Astrocyte (in vitro differentiated cells and primary cell): ENCODE measurements at regions not wholly inside any gene's neighbourhood (a gene's known extent, or its start where the extent isn't known, plus 50 kb on each side); places are given as distances from the start of the nearest gene placed in this dataset.

Experiments used
- DNase-seq: peaks from one replicate; pipeline ENCODE4 v3.0.0-alpha.2; 2010; ENCODE audit warnings: low read depth
- FAIRE-seq: peaks from 2 replicates; lab custom pipeline; 2011; peaks lifted over from hg19 to GRCh38; lab: Jason Lieb, UNC
- H2AFZ ChIP-seq: 2 replicates; pipeline ENCODE4 v1.6.0; 2012; ENCODE audit warnings: low read depth, low read length, inconsistent platforms
- H3K27ac ChIP-seq: 2 replicates; pipeline ENCODE4 v1.5.1; 2011; ENCODE audit warnings: low read depth, low read length, inconsistent platforms
- H3K27me3 ChIP-seq: 2 replicates; pipeline ENCODE4 v1.6.0; 2011; ENCODE audit warnings: low read length, inconsistent platforms; ENCODE audit not compliant: insufficient read depth
- H3K36me3 ChIP-seq: 2 replicates; pipeline ENCODE4 v1.5.1; 2011; ENCODE audit warnings: low read length, inconsistent platforms; ENCODE audit not compliant: insufficient read depth
- H3K4me1 ChIP-seq: 2 replicates; pipeline ENCODE4 v1.5.1; 2011; ENCODE audit warnings: low read length, inconsistent platforms; ENCODE audit not compliant: insufficient read depth
- H3K4me2 ChIP-seq: 2 replicates; pipeline ENCODE4 v1.6.0; 2012; ENCODE audit warnings: low read length, inconsistent platforms
- H3K4me3 ChIP-seq: 2 replicates; pipeline ENCODE4 v1.5.1; 2011; ENCODE audit warnings: low read depth, mild to moderate bottlenecking, low read length, inconsistent platforms; ENCODE audit not compliant: insufficient read depth
- H3K79me2 ChIP-seq: 2 replicates; pipeline ENCODE4 v1.6.0; 2012; ENCODE audit warnings: mild to moderate bottlenecking, low read length, inconsistent platforms; ENCODE audit not compliant: insufficient read depth
- H3K9ac ChIP-seq: 2 replicates; pipeline ENCODE4 v1.6.0; 2012; ENCODE audit warnings: mild to moderate bottlenecking, low read length, inconsistent platforms
- H3K9me3 ChIP-seq: 2 replicates; pipeline ENCODE4 v1.5.1; 2012; ENCODE audit warnings: low read depth, mild to moderate bottlenecking, low read length, inconsistent platforms; ENCODE audit not compliant: insufficient read depth
- H4K20me1 ChIP-seq: 2 replicates; pipeline ENCODE4 v1.6.0; 2012; ENCODE audit warnings: low read length, inconsistent platforms; ENCODE audit not compliant: insufficient read depth
- H3K27ac Mint-ChIP-seq: one replicate; pipeline ENCODE4 v1.8.0; 2021; ENCODE audit warnings: mild to moderate bottlenecking, mixed read lengths; ENCODE audit not compliant: unreplicated experiment
- H3K27me3 Mint-ChIP-seq: one replicate; pipeline ENCODE4 v1.8.0; 2021; ENCODE audit warnings: low read depth, mixed read lengths; ENCODE audit not compliant: unreplicated experiment
- H3K36me3 Mint-ChIP-seq: one replicate; pipeline ENCODE4 v1.8.0; 2021; ENCODE audit warnings: low read depth, mixed read lengths; ENCODE audit not compliant: unreplicated experiment
- H3K4me1 Mint-ChIP-seq: one replicate; pipeline ENCODE4 v1.8.0; 2021; ENCODE audit warnings: low read depth, mixed read lengths; ENCODE audit not compliant: unreplicated experiment
- H3K4me3 Mint-ChIP-seq: one replicate; pipeline ENCODE4 v1.8.0; 2021; ENCODE audit warnings: mild to moderate bottlenecking, moderate library complexity, mixed read lengths; ENCODE audit not compliant: unreplicated experiment
- H3K9me3 Mint-ChIP-seq: one replicate; pipeline ENCODE4 v1.8.0; 2021; ENCODE audit warnings: mild to moderate bottlenecking, mixed read lengths; ENCODE audit not compliant: unreplicated experiment
- CTCF ChIP-seq: IDR thresholded peaks from 2 replicates; pipeline ENCODE4 v1.5.1; 2011; ENCODE audit warnings: low read depth, mild to moderate bottlenecking, inconsistent platforms, low read length, moderate library complexity; ENCODE audit not compliant: insufficient read depth
- EZH2 ChIP-seq: IDR thresholded peaks from 2 replicates; pipeline ENCODE4 v1.6.1; 2012; ENCODE audit warnings: mild to moderate bottlenecking, low read length, inconsistent platforms; ENCODE audit not compliant: insufficient read depth

GRCh38 chr2:176637142-176637485 is 367.9 kb downstream of the MTX2 start:
- Mint-ChIP-seq H3K4me1 (no peaks in the 10 kb centered on the region), H3K9me3 (no peaks in the 10 kb centered on the region), H3K27me3 (peaks cover 32% of the 10 kb centered on the region), H3K36me3 (peaks cover 1% of the 10 kb centered on the region), H3K27ac (peak overlapping the region; percentile 58), H3K4me3 (peak overlapping the region; percentile 85)
- Histone ChIP-seq H3K36me3 (no peaks in the 10 kb centered on the region), H4K20me1 (no peaks in the 10 kb centered on the region), H3K9ac (peak overlapping the region; percentile 74), H2AFZ (peak overlapping the region; percentile 80), H3K4me3 (peak overlapping the region; percentile 63), H3K27me3 (peaks cover 19% of the 10 kb centered on the region), H3K4me1 (no peaks in the 10 kb centered on the region), H3K4me2 (peak overlapping the region; percentile 87), H3K27ac (peak overlapping the region; percentile 61), H3K79me2 (no peaks in the 10 kb centered on the region), H3K9me3 (no peaks in the 10 kb centered on the region)
- DNase-seq (no peak), FAIRE-seq (no peak)
- TF ChIP-seq EZH2 (no peak), CTCF (no peak)

GRCh38 chr2:176637486-176638166 is 368.4 kb downstream of the MTX2 start:
- Mint-ChIP-seq H3K4me1 (no peaks in the 10 kb centered on the region), H3K4me3 (peak overlapping the region; percentile 85), H3K27ac (peak overlapping the region; percentile 58), H3K36me3 (no peaks in the 10 kb centered on the region), H3K27me3 (peaks cover 32% of the 10 kb centered on the region), H3K9me3 (no peaks in the 10 kb centered on the region)
- H3K9me3 ChIP-seq = no peaks in the 10 kb centered on the region
- peak overlapping the region; percentile 87 for H3K4me2 ChIP-seq
- H3K36me3 ChIP-seq = no peaks in the 10 kb centered on the region
- peak; percentile 65 for DNase-seq
- no peak for TF ChIP-seq CTCF
- TF ChIP-seq EZH2 = no peak
- H3K4me3 ChIP-seq = peak overlapping the region; percentile 63
- peak overlapping the region; percentile 74 for H3K9ac ChIP-seq
- FAIRE-seq = no peak
- peak overlapping the region; percentile 61 for H3K27ac ChIP-seq
- H2AFZ ChIP-seq = peak overlapping the region; percentile 80
- no peaks in the 10 kb centered on the region for H3K4me1 ChIP-seq
- no peaks in the 10 kb centered on the region for H3K79me2 ChIP-seq
- H3K27me3 ChIP-seq = peaks cover 17% of the 10 kb centered on the region
- H4K20me1 ChIP-seq = no peaks in the 10 kb centered on the region
